Uterus (tissue), 2 donors: ENCODE measurements at regions not wholly inside any gene's neighbourhood (a gene's known extent, or its start where the extent isn't known, plus 50 kb on each side); places are given as distances from the start of the nearest gene placed in this dataset.

ENCODE experiments used
- CTCF ChIP-seq, 4 experiments: fragments of 200-600 bp in 2 of 4; fragments of 450-650 bp in 2 of 4; sonication (generic) in 2 of 4; IDR thresholded peaks; one replicate each; pipeline ENCODE4 v1.5.1; 2016 to 2019; ENCODE audit warnings: antibody characterized with exemption in 4 of 4, mild to moderate bottlenecking in 2 of 4, moderate library complexity in 1 of 4
- POLR2A ChIP-seq, 2 donors: fragments of 450-650 bp; IDR thresholded peaks; one replicate each; pipeline ENCODE4 v1.6.1; 2016; ENCODE audit warnings: antibody characterized with exemption in 2 of 2, mild to moderate bottlenecking in 1 of 2, moderate library complexity in 1 of 2

DNA sequence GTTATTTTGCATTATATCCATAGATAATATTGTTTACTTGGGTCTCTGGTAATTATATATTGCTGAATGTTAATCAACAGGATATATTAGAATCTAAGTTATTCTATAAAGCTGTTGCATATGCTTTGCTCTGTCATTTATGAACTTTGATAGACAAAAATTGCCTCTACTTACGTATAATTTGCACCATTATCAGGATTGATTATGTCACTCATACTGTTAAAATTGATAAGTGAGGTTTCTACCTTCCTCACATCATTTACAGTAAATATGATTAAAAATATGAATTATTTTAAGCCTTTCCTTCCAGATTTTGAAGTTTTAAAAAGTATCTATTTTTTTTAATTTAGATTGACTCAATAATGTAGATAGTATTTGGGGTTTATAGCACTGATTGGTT lies 1540.4 kb upstream of the PRMT6 start:
- TF ChIP-seq CTCF (IDR thresholded peaks at IDR 0.05), result no peak
- no peak for TF ChIP-seq POLR2A (IDR thresholded peaks at IDR 0.05)
